DMS 273 treated with DMSO at 0.1 percent for 48 hours (cell line): ENCODE measurements at regions not wholly inside any gene's neighbourhood (a gene's known extent, or its start where the extent isn't known, plus 50 kb on each side); places are given as distances from the start of the nearest gene placed in this dataset.
"Not testable (repeated sequence)": the region's sequence is repeated elsewhere in the genome, so short reads cannot be mapped to it uniquely, and the experiment has no call there.

Source experiments
- DNase-seq: peaks from one replicate; lab custom pipeline; 2025; lab: John Stamatoyannopoulos, UW

- DNase-seq = no peak
These were observed 429.9 kb downstream of the NR4A2 start for GRCh38 chr2:155902635-155903034.

GRCh38 chr2:155895016-155895415 lies 437.5 kb downstream of the NR4A2 start:
- no peak for DNase-seq

- not testable (repeated sequence) for DNase-seq
These were observed 452.1 kb downstream of the NR4A2 start for GRCh38 chr2:155880382-155880781.

- DNase-seq = not testable (repeated sequence)
These were observed 452.6 kb downstream of the NR4A2 start for GRCh38 chr2:155879900-155880299.

- no peak for DNase-seq
These were observed 460.1 kb downstream of the NR4A2 start for GRCh38 chr2:155872396-155872795.

GRCh38 chr2:155871940-155872339 lies 460.6 kb downstream of the NR4A2 start:
- DNase-seq = no peak

GRCh38 chr2:155867564-155867963 lies 465.0 kb downstream of the NR4A2 start:
- no peak for DNase-seq

GRCh38 chr2:155866477-155866876 lies 466.0 kb downstream of the NR4A2 start:
- no peak for DNase-seq

- no peak for DNase-seq
These were observed 480.4 kb downstream of the NR4A2 start for GRCh38 chr2:155852156-155852555.

- DNase-seq = no peak
These were observed 486.3 kb downstream of the NR4A2 start for GRCh38 chr2:155846259-155846658.

- no peak for DNase-seq
These were observed 488.1 kb downstream of the NR4A2 start for GRCh38 chr2:155844461-155844860.

GRCh38 chr2:155842103-155842502 lies 490.4 kb downstream of the NR4A2 start:
- no peak for DNase-seq

GRCh38 chr2:155841442-155841841 lies 491.1 kb downstream of the NR4A2 start:
- DNase-seq = no peak

- no peak for DNase-seq
These were observed 491.9 kb downstream of the NR4A2 start for GRCh38 chr2:155840661-155841060.

GRCh38 chr2:155839991-155840390 lies 492.5 kb downstream of the NR4A2 start:
- no peak for DNase-seq

GRCh38 chr2:155839436-155839835 lies 493.1 kb downstream of the NR4A2 start:
- no peak for DNase-seq

- no peak for DNase-seq
These were observed 496.1 kb downstream of the NR4A2 start for GRCh38 chr2:155836439-155836838.

GRCh38 chr2:155830817-155831579 lies 501.5 kb downstream of the NR4A2 start:
- no peak for DNase-seq

GRCh38 chr2:155830351-155830750 lies 502.2 kb downstream of the NR4A2 start:
- no peak for DNase-seq

- DNase-seq = peak; percentile 20
These were observed 506.6 kb downstream of the NR4A2 start for GRCh38 chr2:155825876-155826275.

- peak; percentile 11 for DNase-seq
These were observed 516.7 kb downstream of the NR4A2 start for GRCh38 chr2:155815851-155816250.

- no peak for DNase-seq
These were observed 517.2 kb downstream of the NR4A2 start for GRCh38 chr2:155815275-155815674.

GRCh38 chr2:155810411-155810810 lies 522.1 kb downstream of the NR4A2 start:
- no peak for DNase-seq

- no peak for DNase-seq
These were observed 529.6 kb downstream of the NR4A2 start for GRCh38 chr2:155802888-155803287.
